ENCODE measurements at regions not wholly inside any gene's neighbourhood (a gene's known extent, or its start where the extent isn't known, plus 50 kb on each side); places are given as distances from the start of the nearest gene placed in this dataset.

DNA sequence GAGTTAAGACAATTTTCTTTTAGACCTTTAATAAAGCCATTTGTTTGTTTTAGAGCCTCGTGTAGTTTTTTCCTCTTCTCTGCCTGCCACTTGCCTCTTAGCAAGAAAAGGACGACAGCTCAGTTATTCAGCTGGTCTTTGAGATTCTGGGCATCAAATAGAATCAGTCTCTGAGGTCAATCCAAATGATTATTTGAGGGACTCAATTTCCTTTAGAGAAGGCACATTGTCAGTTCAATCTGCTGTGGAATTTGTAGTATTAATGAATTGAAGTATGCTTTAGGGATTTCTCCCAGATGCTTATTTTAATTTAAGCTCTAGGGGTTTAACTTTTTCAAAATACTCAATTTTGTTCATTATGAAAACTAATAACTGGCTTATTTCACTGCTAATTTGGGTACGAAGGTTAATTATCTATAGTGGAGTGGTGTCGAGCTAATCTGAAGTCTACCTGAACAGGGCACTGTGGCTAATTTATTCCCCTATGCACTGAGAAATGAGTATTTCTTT lies 841.2 kb upstream of the AUTS2 start:
- TF ChIP-seq, protein P1, sequence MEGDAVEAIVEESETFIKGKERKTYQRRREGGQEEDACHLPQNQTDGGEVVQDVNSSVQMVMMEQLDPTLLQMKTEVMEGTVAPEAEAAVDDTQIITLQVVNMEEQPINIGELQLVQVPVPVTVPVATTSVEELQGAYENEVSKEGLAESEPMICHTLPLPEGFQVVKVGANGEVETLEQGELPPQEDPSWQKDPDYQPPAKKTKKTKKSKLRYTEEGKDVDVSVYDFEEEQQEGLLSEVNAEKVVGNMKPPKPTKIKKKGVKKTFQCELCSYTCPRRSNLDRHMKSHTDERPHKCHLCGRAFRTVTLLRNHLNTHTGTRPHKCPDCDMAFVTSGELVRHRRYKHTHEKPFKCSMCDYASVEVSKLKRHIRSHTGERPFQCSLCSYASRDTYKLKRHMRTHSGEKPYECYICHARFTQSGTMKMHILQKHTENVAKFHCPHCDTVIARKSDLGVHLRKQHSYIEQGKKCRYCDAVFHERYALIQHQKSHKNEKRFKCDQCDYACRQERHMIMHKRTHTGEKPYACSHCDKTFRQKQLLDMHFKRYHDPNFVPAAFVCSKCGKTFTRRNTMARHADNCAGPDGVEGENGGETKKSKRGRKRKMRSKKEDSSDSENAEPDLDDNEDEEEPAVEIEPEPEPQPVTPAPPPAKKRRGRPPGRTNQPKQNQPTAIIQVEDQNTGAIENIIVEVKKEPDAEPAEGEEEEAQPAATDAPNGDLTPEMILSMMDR (conservative IDR thresholded peaks at IDR 0.05; ENCODE audit: low read depth, low read length): no peak
- TF ChIP-seq CEBPB (IDR thresholded peaks at IDR 0.05; ENCODE audit: low read depth, low read length) (no peak), FOS (IDR thresholded peaks at IDR 0.05; ENCODE audit: low read depth, low read length) (no peak), POLR2A (IDR thresholded peaks at IDR 0.05; ENCODE audit: low read depth, low read length) (no peak), MAZ (IDR thresholded peaks at IDR 0.05; ENCODE audit: borderline replicate concordance, low read depth, low read length) (no peak), MXI1 (IDR thresholded peaks at IDR 0.05; ENCODE audit: borderline replicate concordance, low read depth, low read length) (no peak), RAD21 (IDR thresholded peaks at IDR 0.05; ENCODE audit: low read length) (no peak), SMC3 (IDR thresholded peaks at IDR 0.05; ENCODE audit: low read depth, low read length) (no peak), MAFK (IDR thresholded peaks at IDR 0.05; ENCODE audit: low read depth, low read length) (no peak), BHLHE40 (IDR thresholded peaks at IDR 0.05; ENCODE audit: low read depth, low read length) (no peak), RFX5 (IDR thresholded peaks at IDR 0.05; ENCODE audit: low read depth, low read length) (no peak)
- TF ChIP-seq, protein P2, sequence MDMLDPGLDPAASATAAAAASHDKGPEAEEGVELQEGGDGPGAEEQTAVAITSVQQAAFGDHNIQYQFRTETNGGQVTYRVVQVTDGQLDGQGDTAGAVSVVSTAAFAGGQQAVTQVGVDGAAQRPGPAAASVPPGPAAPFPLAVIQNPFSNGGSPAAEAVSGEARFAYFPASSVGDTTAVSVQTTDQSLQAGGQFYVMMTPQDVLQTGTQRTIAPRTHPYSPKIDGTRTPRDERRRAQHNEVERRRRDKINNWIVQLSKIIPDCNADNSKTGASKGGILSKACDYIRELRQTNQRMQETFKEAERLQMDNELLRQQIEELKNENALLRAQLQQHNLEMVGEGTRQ (IDR thresholded peaks at IDR 0.05; ENCODE audit: low read depth, low read length): no peak
- TF ChIP-seq, protein P3, sequence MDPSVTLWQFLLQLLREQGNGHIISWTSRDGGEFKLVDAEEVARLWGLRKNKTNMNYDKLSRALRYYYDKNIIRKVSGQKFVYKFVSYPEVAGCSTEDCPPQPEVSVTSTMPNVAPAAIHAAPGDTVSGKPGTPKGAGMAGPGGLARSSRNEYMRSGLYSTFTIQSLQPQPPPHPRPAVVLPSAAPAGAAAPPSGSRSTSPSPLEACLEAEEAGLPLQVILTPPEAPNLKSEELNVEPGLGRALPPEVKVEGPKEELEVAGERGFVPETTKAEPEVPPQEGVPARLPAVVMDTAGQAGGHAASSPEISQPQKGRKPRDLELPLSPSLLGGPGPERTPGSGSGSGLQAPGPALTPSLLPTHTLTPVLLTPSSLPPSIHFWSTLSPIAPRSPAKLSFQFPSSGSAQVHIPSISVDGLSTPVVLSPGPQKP (IDR thresholded peaks at IDR 0.05; ENCODE audit: borderline replicate concordance, low read depth, low read length): no peak

Data from IMR-90 (cell line).